GM12874 (cell line): ENCODE measurements at regions not wholly inside any gene's neighbourhood (a gene's known extent, or its start where the extent isn't known, plus 50 kb on each side); places are given as distances from the start of the nearest gene placed in this dataset.

ENCODE experiments used
- TF ChIP-seq, protein P1 (sequence below): IDR thresholded peaks from 2 replicates; pipeline ENCODE4 v1.5.1; 2011; ENCODE audit warnings: low read depth, mild to moderate bottlenecking, control low read depth, low read length, moderate library complexity; ENCODE audit not compliant: insufficient read depth

DNA sequence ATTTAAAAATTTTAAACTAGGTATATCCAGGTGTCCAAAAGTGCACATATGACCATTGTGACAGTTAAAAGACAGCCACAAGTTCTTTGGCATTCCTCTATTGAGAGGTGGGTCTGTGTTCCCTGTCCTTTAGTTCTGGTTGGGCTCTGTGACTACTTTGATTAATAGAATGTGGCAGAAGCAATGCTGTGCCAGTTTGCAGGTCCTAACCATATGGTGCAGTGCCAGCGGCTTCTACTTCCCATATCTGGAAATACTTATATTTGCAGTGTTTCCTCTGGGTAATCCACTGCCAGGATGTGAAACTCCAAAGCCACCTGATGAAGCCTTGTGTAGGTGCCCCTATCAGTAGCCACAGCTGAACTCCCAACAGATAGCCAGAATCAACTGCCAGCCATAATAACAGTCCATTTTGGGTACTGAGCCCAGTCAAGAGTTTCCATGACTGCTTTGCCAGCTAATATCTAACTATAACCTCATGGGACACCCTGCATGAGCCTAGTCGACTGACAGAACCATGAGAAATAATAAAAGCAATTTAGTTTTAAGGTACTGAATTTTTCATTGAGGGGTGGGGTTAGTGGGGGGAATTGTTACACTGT, 361.0 kb upstream of the SEMA6A start:
- TF ChIP-seq, protein P1, sequence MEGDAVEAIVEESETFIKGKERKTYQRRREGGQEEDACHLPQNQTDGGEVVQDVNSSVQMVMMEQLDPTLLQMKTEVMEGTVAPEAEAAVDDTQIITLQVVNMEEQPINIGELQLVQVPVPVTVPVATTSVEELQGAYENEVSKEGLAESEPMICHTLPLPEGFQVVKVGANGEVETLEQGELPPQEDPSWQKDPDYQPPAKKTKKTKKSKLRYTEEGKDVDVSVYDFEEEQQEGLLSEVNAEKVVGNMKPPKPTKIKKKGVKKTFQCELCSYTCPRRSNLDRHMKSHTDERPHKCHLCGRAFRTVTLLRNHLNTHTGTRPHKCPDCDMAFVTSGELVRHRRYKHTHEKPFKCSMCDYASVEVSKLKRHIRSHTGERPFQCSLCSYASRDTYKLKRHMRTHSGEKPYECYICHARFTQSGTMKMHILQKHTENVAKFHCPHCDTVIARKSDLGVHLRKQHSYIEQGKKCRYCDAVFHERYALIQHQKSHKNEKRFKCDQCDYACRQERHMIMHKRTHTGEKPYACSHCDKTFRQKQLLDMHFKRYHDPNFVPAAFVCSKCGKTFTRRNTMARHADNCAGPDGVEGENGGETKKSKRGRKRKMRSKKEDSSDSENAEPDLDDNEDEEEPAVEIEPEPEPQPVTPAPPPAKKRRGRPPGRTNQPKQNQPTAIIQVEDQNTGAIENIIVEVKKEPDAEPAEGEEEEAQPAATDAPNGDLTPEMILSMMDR = no peak

DNA sequence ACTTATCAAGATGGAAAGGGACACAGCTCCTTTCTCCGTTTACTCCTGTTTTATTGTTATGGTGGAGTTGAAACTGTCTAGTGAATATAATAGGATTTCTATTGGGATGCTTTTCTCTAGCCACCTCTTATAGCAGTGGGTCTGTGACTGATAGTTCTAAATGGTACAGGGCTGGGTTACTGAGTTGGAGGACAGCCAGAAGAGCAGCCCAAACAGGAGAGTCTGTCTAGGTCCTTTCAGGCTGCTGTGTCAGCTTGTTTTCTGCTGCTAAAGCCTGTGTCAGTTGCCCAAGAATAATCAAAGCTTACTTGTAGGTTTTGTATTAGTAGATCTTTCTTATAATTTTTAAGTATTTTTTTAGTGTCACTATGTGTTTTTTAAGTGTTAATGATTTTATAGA, 356.0 kb upstream of the SEMA6A start:
- TF ChIP-seq, protein P1 = no peak

DNA sequence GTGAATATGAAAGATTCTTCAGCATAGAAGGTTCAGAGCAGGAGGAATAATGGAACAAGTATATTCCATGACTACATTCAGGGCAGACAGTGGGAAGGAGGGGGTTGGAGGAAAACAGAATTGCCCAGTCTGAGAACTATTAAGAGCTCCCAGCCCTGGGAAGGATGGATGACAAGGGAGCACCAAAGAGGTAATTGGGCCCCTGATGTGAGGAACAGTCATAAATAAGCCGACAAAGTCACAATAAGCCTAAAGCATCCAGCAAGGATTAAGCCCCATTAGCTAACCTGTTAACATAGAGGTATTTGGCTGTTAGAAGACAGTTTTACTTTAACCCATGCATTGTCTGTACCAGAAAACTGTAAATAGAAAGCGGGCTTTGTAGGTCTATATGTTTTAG, 348.7 kb upstream of the SEMA6A start:
- TF ChIP-seq, protein P1 = no peak

DNA sequence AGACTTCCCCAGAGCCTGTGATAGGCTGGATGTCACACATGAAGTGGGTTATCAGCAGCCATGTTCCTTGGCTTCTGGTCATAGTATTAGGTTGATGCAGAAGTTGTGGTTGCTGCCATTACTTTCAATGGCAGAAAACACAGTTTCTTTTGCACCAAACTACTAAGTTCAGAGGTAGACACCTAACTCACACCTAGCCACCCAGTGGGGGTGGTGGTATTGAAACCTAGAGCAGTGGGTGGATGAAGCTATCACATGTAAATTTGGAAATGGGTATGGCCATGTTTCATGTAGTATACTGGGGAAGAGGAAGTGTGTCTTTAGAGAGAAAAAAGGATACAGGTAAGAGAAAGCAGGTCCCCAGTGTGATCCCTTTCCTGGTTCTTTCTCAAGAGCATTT, 347.9 kb upstream of the SEMA6A start:
- TF ChIP-seq, protein P1 = no peak

DNA sequence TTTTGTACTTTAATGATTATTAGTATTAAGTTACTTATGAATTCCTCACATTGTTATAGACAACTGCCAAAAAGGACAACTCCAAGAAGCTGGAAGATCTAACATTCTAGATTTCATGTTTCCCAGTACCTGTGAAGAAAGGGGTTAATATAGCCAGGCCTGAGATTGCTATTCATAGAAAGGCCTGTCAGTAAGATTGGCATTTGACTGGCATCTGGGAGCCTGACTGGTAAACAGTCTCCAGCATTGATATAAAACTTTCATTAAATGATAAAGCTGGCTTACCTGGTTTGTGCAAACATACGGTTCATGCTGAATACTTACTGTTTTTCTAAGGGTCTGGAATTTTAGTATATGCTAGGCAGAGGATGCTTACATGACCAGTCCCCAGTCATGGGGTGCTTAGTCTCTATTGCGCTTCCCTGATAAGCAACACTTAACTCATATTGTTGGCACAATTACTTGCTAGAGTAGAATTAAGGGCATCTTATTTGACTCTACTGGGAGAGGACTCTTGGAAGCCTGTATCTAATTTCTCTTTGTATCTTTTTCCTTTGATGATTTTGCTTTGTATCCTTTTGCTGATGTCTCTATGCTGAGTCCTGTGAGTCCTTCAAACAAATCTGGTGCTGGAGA, 340.4 kb upstream of the SEMA6A start:
- TF ChIP-seq, protein P1 = no peak

DNA sequence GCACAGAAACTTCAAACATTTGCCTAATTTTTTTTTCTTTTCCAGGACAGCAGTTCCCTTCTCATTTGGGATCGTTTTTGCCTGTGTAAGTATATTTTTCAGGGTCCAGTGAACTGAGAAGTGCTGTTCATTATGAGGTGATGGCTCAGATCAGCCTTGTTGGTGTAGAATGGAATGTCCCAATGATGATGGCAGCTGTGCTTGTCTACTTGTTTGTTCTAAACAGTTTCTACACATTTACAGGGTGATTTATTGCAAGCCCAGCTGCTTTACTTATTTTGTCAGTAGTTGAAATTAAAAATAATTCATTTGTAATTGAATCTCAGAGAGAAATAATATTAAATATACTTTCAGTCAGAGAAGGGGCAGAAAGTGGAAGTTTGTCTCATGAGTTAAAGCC, 337.6 kb upstream of the SEMA6A start:
- TF ChIP-seq, protein P1 = no peak

DNA sequence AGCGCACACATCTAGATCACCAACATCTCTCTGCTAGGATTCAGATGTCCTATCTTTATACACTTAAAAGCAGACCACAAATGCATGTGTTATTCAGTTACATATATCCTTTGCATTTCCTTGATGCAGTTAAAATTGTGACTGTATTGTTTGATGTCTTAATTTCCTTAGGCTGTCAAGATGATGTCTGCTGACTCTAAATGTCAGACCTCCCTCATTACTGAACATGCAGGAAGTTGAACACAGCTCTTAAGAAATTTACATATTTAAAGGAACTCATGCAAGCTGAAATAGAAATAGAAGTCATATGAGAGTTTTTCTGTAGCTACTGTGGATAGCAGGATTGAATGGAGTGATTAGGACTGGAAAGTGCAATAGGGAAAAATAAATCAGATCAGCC, 336.5 kb upstream of the SEMA6A start:
- TF ChIP-seq, protein P1 = no peak
